Mesothelial cell of epicardium (in vitro differentiated cells): ENCODE measurements at regions not wholly inside any gene's neighbourhood (a gene's known extent, or its start where the extent isn't known, plus 50 kb on each side); places are given as distances from the start of the nearest gene placed in this dataset.

Experiments
- DNase-seq, 2 experiments: peaks; one replicate each; pipeline ENCODE4 v3.0.0; 2021; ENCODE audit warnings: low spot score in 2 of 2; ENCODE audit not compliant: unreplicated experiment in 2 of 2
- H3K27ac Mint-ChIP-seq: 2 replicates; pipeline ENCODE4 v1.8.0; 2021; ENCODE audit warnings: mixed read lengths
- H3K27me3 Mint-ChIP-seq: 2 replicates; pipeline ENCODE4 v1.8.0; 2021; ENCODE audit warnings: low read depth, mixed read lengths
- H3K36me3 Mint-ChIP-seq: 2 replicates; pipeline ENCODE4 v1.8.0; 2021; ENCODE audit warnings: mixed read lengths
- H3K4me1 Mint-ChIP-seq: 2 replicates; pipeline ENCODE4 v1.8.0; 2021; ENCODE audit warnings: mixed read lengths
- H3K4me3 Mint-ChIP-seq: 2 replicates; pipeline ENCODE4 v1.8.0; 2021; ENCODE audit warnings: mild to moderate bottlenecking, moderate library complexity, mixed read lengths
- H3K9me3 Mint-ChIP-seq: 2 replicates; pipeline ENCODE4 v1.8.0; 2021; ENCODE audit warnings: mixed read lengths
- CTCF ChIP-seq: fragments of 200-600 bp; sonication (generic); IDR thresholded peaks from one replicate; pipeline ENCODE4 v1.5.0; 2021; ENCODE audit warnings: antibody characterized with exemption; ENCODE audit not compliant: unreplicated experiment

- H3K27ac Mint-ChIP-seq = no peak overlapping the region
- no peak for TF ChIP-seq CTCF
- H3K4me1 Mint-ChIP-seq = peaks cover 7% of the 10 kb centered on the region
- DNase-seq = no peak
- no peak overlapping the region for H3K4me3 Mint-ChIP-seq
- H3K9me3 Mint-ChIP-seq = no peaks in the 10 kb centered on the region
- H3K36me3 Mint-ChIP-seq = no peaks in the 10 kb centered on the region
- peaks cover 2% of the 10 kb centered on the region for H3K27me3 Mint-ChIP-seq
These were observed 200.0 kb upstream of the UBE2E2 start for GRCh38 chr3:23002836-23003732.

GRCh38 chr3:23003733-23004046, 199.4 kb upstream of the UBE2E2 start:
- Mint-ChIP-seq H3K4me3 (no peak overlapping the region), H3K36me3 (no peaks in the 10 kb centered on the region), H3K27me3 (peaks cover 2% of the 10 kb centered on the region), H3K27ac (no peak overlapping the region), H3K9me3 (no peaks in the 10 kb centered on the region), H3K4me1 (peaks cover 7% of the 10 kb centered on the region)
- no peak for TF ChIP-seq CTCF
- no peak for DNase-seq

GRCh38 chr3:23004971-23005370, 198.2 kb upstream of the UBE2E2 start:
- H3K9me3 Mint-ChIP-seq = peaks cover under 1% of the 10 kb centered on the region
- H3K27me3 Mint-ChIP-seq = peaks cover 2% of the 10 kb centered on the region
- peaks cover 7% of the 10 kb centered on the region for H3K4me1 Mint-ChIP-seq
- H3K4me3 Mint-ChIP-seq = no peak overlapping the region
- H3K27ac Mint-ChIP-seq = no peak overlapping the region
- no peak for DNase-seq
- no peak for TF ChIP-seq CTCF
- H3K36me3 Mint-ChIP-seq = no peaks in the 10 kb centered on the region

- H3K36me3 Mint-ChIP-seq = no peaks in the 10 kb centered on the region
- TF ChIP-seq CTCF = no peak
- H3K4me1 Mint-ChIP-seq = peaks cover 26% of the 10 kb centered on the region
- no peak overlapping the region for H3K4me3 Mint-ChIP-seq
- no peak for DNase-seq
- peak overlapping the region; percentile 7 for H3K27ac Mint-ChIP-seq
- H3K9me3 Mint-ChIP-seq = peaks cover 18% of the 10 kb centered on the region
- H3K27me3 Mint-ChIP-seq = no peaks in the 10 kb centered on the region
These were observed 185.3 kb upstream of the UBE2E2 start for GRCh38 chr3:23017801-23018200.

- DNase-seq = no peak
- Mint-ChIP-seq H3K27me3 (no peaks in the 10 kb centered on the region), H3K36me3 (peaks cover 1% of the 10 kb centered on the region), H3K4me3 (peak overlapping the region; percentile 14), H3K9me3 (peaks cover 35% of the 10 kb centered on the region), H3K27ac (peak overlapping the region; percentile 54), H3K4me1 (peaks cover 23% of the 10 kb centered on the region)
- no peak for TF ChIP-seq CTCF
These were observed 183.4 kb upstream of the UBE2E2 start for GRCh38 chr3:23019596-23020300.
